HCT116 (cell line): ENCODE measurements at regions not wholly inside any gene's neighbourhood (a gene's known extent, or its start where the extent isn't known, plus 50 kb on each side); places are given as distances from the start of the nearest gene placed in this dataset.

Experiments
- ATAC-seq: fragments of 200-7000 bp; cut with Tn5 transposase; 2 replicates; pipeline ENCODE4 v1.9.1; 2020; ENCODE audit warnings: mild to moderate bottlenecking, moderate library complexity
- BruUV-seq: library from RNA; stranded (reverse); fragments of 400-500 nt; replicated peaks from 2 replicates; lab custom pipeline; 2021; lab: Mats Ljungman, UMichigan
- CTCF ChIA-PET: fragments of 300-600 bp; sonication (Branson Sonifier 250); formaldehyde crosslinking; loops from one replicate; lab custom pipeline; 2021; ENCODE audit warnings: antibody characterized with exemption; lab: Charles Lee
- POLR2A ChIA-PET: fragments of 300-600, 350-600 bp; sonication (Branson Sonifier 250); formaldehyde crosslinking; loops from one replicate; lab custom pipeline; 2021; ENCODE audit warnings: antibody characterized with exemption; lab: Charles Lee
- RAD21 ChIA-PET, 2 experiments: fragments of 300-600 bp; sonication (Branson Sonifier 250); formaldehyde crosslinking; loops; one replicate each; lab custom pipeline; 2023; ENCODE audit warnings: low total read pairs in 2 of 2; ENCODE audit not compliant: uncharacterized antibody in 2 of 2, unreplicated experiment in 2 of 2, low non-redundant PET in 1 of 2; lab: Charles Lee
- DNase-seq: peaks from one replicate; pipeline ENCODE4 v3.0.0-alpha.2; 2010; ENCODE audit warnings: low read depth, low spot score
- H2AFZ ChIP-seq: fragments of 200-600 bp; shearing (Covaris generic), sonication (generic); 2 replicates; pipeline ENCODE4 v1.6.1; 2017; ENCODE audit warnings: low read depth, mixed run types, mixed read lengths, antibody characterized with exemption, low read length; ENCODE audit not compliant: poor library complexity, severe bottlenecking
- H3K27ac ChIP-seq: 2 replicates; pipeline ENCODE4 v1.5.1; 2012; ENCODE audit warnings: low read depth, low read length
- H3K27me3 ChIP-seq: fragments of 200-600 bp; sonication (generic); 2 replicates; pipeline ENCODE4 v1.6.1; 2016; ENCODE audit warnings: mixed run types, low read length, mixed read lengths; ENCODE audit not compliant: insufficient read depth
- H3K36me3 ChIP-seq, 2 experiments: fragments of 200-500 bp in 1 of 2; fragments of 200-600 bp in 1 of 2; sonication (Bioruptor generic) in 1 of 2; sonication (generic) in 1 of 2; 2 replicates each; pipeline versions ENCODE4 v1.5.1 to v1.6.1; 2014 to 2016; ENCODE audit warnings: low read length in 2 of 2, inconsistent platforms in 1 of 2, mixed read lengths in 1 of 2, mixed run types in 1 of 2; ENCODE audit not compliant: insufficient read depth in 2 of 2, control insufficient read depth in 1 of 2
- H3K4me1 ChIP-seq, 2 experiments: fragments of 200-600 bp in 1 of 2; sonication (generic) in 1 of 2; 2 replicates each; pipeline versions ENCODE4 v1.5.1 to v1.6.1; 2012 to 2017; ENCODE audit warnings: low read length in 2 of 2, inconsistent platforms in 1 of 2, mild to moderate bottlenecking in 1 of 2, mixed read lengths in 1 of 2, mixed run types in 1 of 2, moderate library complexity in 1 of 2; ENCODE audit not compliant: insufficient read depth in 2 of 2, control insufficient read depth in 1 of 2
- H3K4me2 ChIP-seq: fragments of 200-600 bp; sonication (generic); 2 replicates; pipeline ENCODE4 v1.6.1; 2017; ENCODE audit warnings: mixed run types, low read length, mixed read lengths
- H3K4me3 ChIP-seq, 2 experiments: fragments of 200-600 bp in 1 of 2; sonication (generic) in 1 of 2; replicated peaks in 1 of 2; 2 replicates each; pipeline ENCODE4 v1.5.1; 2011 to 2016; ENCODE audit warnings: low read length in 2 of 2, control low read depth in 1 of 2, low read depth in 1 of 2, mild to moderate bottlenecking in 1 of 2, mixed read lengths in 1 of 2, mixed run types in 1 of 2
- H3K79me2 ChIP-seq: fragments of 200-600 bp; sonication (generic); 2 replicates; pipeline ENCODE4 v1.6.1; 2017; ENCODE audit warnings: mild to moderate bottlenecking, mixed run types, low read length, moderate library complexity, mixed read lengths; ENCODE audit not compliant: insufficient read depth
- H3K9ac ChIP-seq: fragments of 200-600 bp; sonication (generic); 2 replicates; pipeline ENCODE4 v1.6.1; 2016; ENCODE audit warnings: low read length, mixed read lengths
- H3K9me2 ChIP-seq: fragments of 200-600 bp; sonication (generic), shearing (Covaris generic); 2 replicates; pipeline ENCODE4 v1.6.1; 2017; ENCODE audit warnings: mixed run types, mild to moderate bottlenecking, moderate library complexity; ENCODE audit not compliant: insufficient read depth
- H3K9me3 ChIP-seq, 2 experiments: fragments of 200-500 bp in 1 of 2; fragments of 200-600 bp in 1 of 2; sonication (Bioruptor generic) in 1 of 2; sonication (generic) in 1 of 2; 2 replicates each; pipeline ENCODE4 v1.6.1; 2014 to 2017; ENCODE audit warnings: low read length in 2 of 2, mixed read lengths in 2 of 2, inconsistent platforms in 1 of 2, low read depth in 1 of 2, mild to moderate bottlenecking in 1 of 2, mixed run types in 1 of 2, moderate library complexity in 1 of 2; ENCODE audit not compliant: control insufficient read depth in 1 of 2, insufficient read depth in 1 of 2
- H4K20me1 ChIP-seq: fragments of 200-600 bp; sonication (generic), shearing (Covaris generic); 2 replicates; pipeline ENCODE4 v1.6.1; 2017; ENCODE audit warnings: mixed run types, mild to moderate bottlenecking, moderate library complexity; ENCODE audit not compliant: insufficient read depth
- JUND ChIP-seq: IDR thresholded peaks from 2 replicates; pipeline ENCODE4 v1.6.1; 2012
- POLR2AphosphoS5 ChIP-seq: IDR thresholded peaks from 2 replicates; pipeline ENCODE4 v1.6.1; 2011; ENCODE audit warnings: mild to moderate bottlenecking, low read depth, low read length, moderate library complexity
- SIN3A ChIP-seq: IDR thresholded peaks from 2 replicates; pipeline ENCODE4 v1.6.1; 2012; ENCODE audit warnings: low read depth
- SRF ChIP-seq: IDR thresholded peaks from 2 replicates; pipeline ENCODE4 v1.6.1; 2012; ENCODE audit warnings: low read depth
- YY1 ChIP-seq: IDR thresholded peaks from 2 replicates; pipeline ENCODE4 v1.6.1; 2011; ENCODE audit warnings: low read length, low read depth, moderate library complexity, mild to moderate bottlenecking; ENCODE audit not compliant: insufficient replicate concordance; ENCODE audit errors: extremely low read depth
- intact Hi-C: fragments of 100-400 bp; cut with micrococcal nuclease; formaldehyde crosslinking; loops from 2 replicates; pipeline ENCODE4 v1.10.0; 2022
- TF ChIP-seq, protein P1 (sequence below): IDR thresholded peaks from 2 replicates; pipeline ENCODE4 v1.6.1; 2011; ENCODE audit warnings: mild to moderate bottlenecking, low read length, moderate library complexity; ENCODE audit not compliant: insufficient replicate concordance; ENCODE audit errors: extremely low read depth
- TF ChIP-seq, protein P2 (sequence below): IDR thresholded peaks from 2 replicates; pipeline ENCODE4 v1.6.1; 2012; ENCODE audit warnings: low read depth

DNA sequence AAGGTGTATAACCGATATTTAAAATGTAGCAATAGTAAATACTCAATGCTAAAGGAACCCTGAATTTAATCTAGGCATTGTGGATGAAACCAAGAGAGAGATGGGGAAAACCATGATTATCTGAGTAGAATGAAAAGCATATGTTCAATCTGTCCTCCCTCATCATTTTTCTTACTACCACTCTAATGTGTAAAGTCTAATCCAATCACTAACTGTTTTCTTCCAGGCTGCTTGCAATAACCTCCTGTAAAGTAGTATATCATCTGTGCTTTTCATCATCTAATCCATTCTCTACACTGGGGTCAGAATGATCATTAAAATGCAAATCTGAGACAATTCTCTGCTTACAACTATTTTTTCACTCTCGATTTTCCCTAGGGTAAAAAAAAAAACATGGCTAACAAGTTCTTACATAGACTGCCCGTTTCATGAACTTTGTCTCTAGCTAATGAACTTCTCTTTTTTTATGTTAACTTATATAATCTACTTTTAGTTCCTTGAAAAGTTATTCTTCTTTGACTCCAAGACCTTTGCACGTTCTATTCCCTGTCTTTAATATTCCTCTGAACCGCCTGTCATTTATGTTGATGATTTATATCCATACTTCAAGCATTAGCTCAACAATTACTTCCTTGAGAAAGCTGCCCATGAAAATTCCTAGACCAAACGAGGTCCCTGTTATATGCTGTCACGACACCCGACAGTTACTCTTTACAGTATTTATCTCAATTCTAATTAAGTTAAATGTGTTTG, 94.7 kb upstream of the SLC8A1 start:
- CTCF ChIA-PET, result interaction anchor here (0.9 kb wide), 1 partner anchor 10 kb away, joined by 3 read pairs; no protein-coding TSS in a partner anchor

More for the DNA sequence above, 94.7 kb upstream of the SLC8A1 start:
- H3K9me3 ChIP-seq, result no peaks in the 10 kb centered on the region
- RAD21 ChIA-PET, result no interaction called here
- no peak overlapping the region for H3K27ac ChIP-seq
- no peak overlapping the region for H3K9ac ChIP-seq
- no peaks in the 10 kb centered on the region for H3K36me3 ChIP-seq
- no peaks in the 10 kb centered on the region for H3K4me1 ChIP-seq
- no peaks in the 10 kb centered on the region for H4K20me1 ChIP-seq
- no peak for ATAC-seq
- H3K4me2 ChIP-seq, result no peak overlapping the region
- no peaks in the 10 kb centered on the region for H3K9me2 ChIP-seq
- H3K79me2 ChIP-seq, result no peaks in the 10 kb centered on the region
- intact Hi-C loops, result no loop called here
- H2AFZ ChIP-seq, result no peak overlapping the region
- no peak overlapping the region for H3K4me3 ChIP-seq
- H3K27me3 ChIP-seq, result peaks cover 15% of the 10 kb centered on the region; the same call in 1 of the 2 replicates
- POLR2A ChIA-PET, result no interaction called here
- no TSS peak for BruUV-seq
- TF ChIP-seq YY1, result no peak
- no peak for TF ChIP-seq SRF
- TF ChIP-seq SIN3A, result no peak
- TF ChIP-seq POLR2AphosphoS5, result no peak
- TF ChIP-seq, protein P1, sequence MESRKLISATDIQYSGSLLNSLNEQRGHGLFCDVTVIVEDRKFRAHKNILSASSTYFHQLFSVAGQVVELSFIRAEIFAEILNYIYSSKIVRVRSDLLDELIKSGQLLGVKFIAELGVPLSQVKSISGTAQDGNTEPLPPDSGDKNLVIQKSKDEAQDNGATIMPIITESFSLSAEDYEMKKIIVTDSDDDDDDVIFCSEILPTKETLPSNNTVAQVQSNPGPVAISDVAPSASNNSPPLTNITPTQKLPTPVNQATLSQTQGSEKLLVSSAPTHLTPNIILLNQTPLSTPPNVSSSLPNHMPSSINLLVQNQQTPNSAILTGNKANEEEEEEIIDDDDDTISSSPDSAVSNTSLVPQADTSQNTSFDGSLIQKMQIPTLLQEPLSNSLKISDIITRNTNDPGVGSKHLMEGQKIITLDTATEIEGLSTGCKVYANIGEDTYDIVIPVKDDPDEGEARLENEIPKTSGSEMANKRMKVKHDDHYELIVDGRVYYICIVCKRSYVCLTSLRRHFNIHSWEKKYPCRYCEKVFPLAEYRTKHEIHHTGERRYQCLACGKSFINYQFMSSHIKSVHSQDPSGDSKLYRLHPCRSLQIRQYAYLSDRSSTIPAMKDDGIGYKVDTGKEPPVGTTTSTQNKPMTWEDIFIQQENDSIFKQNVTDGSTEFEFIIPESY, result no peak
- no peak for TF ChIP-seq JUND
- TF ChIP-seq, protein P2, sequence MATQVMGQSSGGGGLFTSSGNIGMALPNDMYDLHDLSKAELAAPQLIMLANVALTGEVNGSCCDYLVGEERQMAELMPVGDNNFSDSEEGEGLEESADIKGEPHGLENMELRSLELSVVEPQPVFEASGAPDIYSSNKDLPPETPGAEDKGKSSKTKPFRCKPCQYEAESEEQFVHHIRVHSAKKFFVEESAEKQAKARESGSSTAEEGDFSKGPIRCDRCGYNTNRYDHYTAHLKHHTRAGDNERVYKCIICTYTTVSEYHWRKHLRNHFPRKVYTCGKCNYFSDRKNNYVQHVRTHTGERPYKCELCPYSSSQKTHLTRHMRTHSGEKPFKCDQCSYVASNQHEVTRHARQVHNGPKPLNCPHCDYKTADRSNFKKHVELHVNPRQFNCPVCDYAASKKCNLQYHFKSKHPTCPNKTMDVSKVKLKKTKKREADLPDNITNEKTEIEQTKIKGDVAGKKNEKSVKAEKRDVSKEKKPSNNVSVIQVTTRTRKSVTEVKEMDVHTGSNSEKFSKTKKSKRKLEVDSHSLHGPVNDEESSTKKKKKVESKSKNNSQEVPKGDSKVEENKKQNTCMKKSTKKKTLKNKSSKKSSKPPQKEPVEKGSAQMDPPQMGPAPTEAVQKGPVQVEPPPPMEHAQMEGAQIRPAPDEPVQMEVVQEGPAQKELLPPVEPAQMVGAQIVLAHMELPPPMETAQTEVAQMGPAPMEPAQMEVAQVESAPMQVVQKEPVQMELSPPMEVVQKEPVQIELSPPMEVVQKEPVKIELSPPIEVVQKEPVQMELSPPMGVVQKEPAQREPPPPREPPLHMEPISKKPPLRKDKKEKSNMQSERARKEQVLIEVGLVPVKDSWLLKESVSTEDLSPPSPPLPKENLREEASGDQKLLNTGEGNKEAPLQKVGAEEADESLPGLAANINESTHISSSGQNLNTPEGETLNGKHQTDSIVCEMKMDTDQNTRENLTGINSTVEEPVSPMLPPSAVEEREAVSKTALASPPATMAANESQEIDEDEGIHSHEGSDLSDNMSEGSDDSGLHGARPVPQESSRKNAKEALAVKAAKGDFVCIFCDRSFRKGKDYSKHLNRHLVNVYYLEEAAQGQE, result no peak
- no peak for DNase-seq
